GM23338 (cell line): ENCODE measurements at regions not wholly inside any gene's neighbourhood (a gene's known extent, or its start where the extent isn't known, plus 50 kb on each side); places are given as distances from the start of the nearest gene placed in this dataset.

Experiments used
- ATAC-seq: fragments of 200-7000 bp; cut with Tn5 transposase; 3 replicates; pipeline ENCODE4 v1.9.1; 2020
- DNase-seq: peaks from one replicate; pipeline ENCODE4 v3.0.0-alpha.2; 2015; ENCODE audit warnings: low spot score
- H2AFZ ChIP-seq: fragments of 200-600 bp; sonication (generic); 2 replicates; pipeline ENCODE4 v1.8.0; 2016; ENCODE audit warnings: antibody characterized with exemption, mild to moderate bottlenecking, moderate library complexity
- H3F3A ChIP-seq: fragments of 200-600 bp; sonication (generic); replicated peaks from 2 replicates; pipeline ENCODE4 v1.8.0; 2017; ENCODE audit warnings: antibody characterized with exemption, mixed run types, low read depth
- H3K27ac ChIP-seq: fragments of 200-600 bp; sonication (generic); 2 replicates; pipeline ENCODE4 v1.6.1; 2016; ENCODE audit warnings: low read depth
- H3K27me3 ChIP-seq: fragments of 200-600 bp; sonication (generic); 2 replicates; pipeline ENCODE4 v1.8.0; 2016; ENCODE audit warnings: mild to moderate bottlenecking, mixed run types, moderate library complexity; ENCODE audit not compliant: insufficient read depth
- H3K36me3 ChIP-seq: fragments of 200-600 bp; sonication (generic); 2 replicates; pipeline ENCODE4 v1.8.0; 2016; ENCODE audit warnings: mild to moderate bottlenecking; ENCODE audit not compliant: insufficient read depth
- H3K4me1 ChIP-seq: fragments of 200-600 bp; sonication (generic); 2 replicates; pipeline ENCODE4 v1.8.0; 2016; ENCODE audit warnings: mild to moderate bottlenecking, moderate library complexity; ENCODE audit not compliant: insufficient read depth
- H3K4me2 ChIP-seq: fragments of 200-600 bp; sonication (generic); 2 replicates; pipeline ENCODE4 v1.7.1; 2017; ENCODE audit warnings: mixed run types
- H3K4me3 ChIP-seq: fragments of 200-600 bp; sonication (generic); 2 replicates; pipeline ENCODE4 v1.6.1; 2016; ENCODE audit warnings: mixed run types
- H3K79me2 ChIP-seq: fragments of 200-600 bp; sonication (generic); replicated peaks from 2 replicates; pipeline ENCODE4 v1.8.0; 2017; ENCODE audit warnings: mild to moderate bottlenecking; ENCODE audit not compliant: insufficient read depth
- H3K9me2 ChIP-seq: fragments of 200-600 bp; sonication (generic); 2 replicates; pipeline ENCODE4 v1.8.0; 2017; ENCODE audit not compliant: insufficient read depth
- H4K20me1 ChIP-seq: fragments of 200-600 bp; sonication (generic); replicated peaks from 2 replicates; pipeline ENCODE4 v1.8.0; 2017; ENCODE audit warnings: mild to moderate bottlenecking; ENCODE audit not compliant: insufficient read depth
- H3K27ac Mint-ChIP-seq: 2 replicates; pipeline ENCODE4 v1.8.0; 2020; ENCODE audit warnings: inconsistent platforms, mild to moderate bottlenecking, moderate library complexity, mixed read lengths
- H3K27me3 Mint-ChIP-seq: 3 replicates; pipeline ENCODE4 v1.8.0; 2022; ENCODE audit warnings: low read depth, mild to moderate bottlenecking, moderate library complexity, mixed read lengths, inconsistent platforms; ENCODE audit not compliant: insufficient read depth, poor library complexity
- H3K36me3 Mint-ChIP-seq: 3 replicates; pipeline ENCODE4 v1.8.0; 2021; ENCODE audit warnings: low read depth, mild to moderate bottlenecking, inconsistent platforms, moderate library complexity, mixed read lengths
- H3K4me1 Mint-ChIP-seq: 3 replicates; pipeline ENCODE4 v1.8.0; 2020; ENCODE audit warnings: mild to moderate bottlenecking, inconsistent platforms, mixed read lengths
- H3K4me3 Mint-ChIP-seq: 3 replicates; pipeline ENCODE4 v1.8.0; 2021; ENCODE audit warnings: moderate library complexity, mild to moderate bottlenecking, inconsistent platforms, mixed read lengths
- H3K9me3 Mint-ChIP-seq: 3 replicates; pipeline ENCODE4 v1.8.0; 2020; ENCODE audit warnings: moderate library complexity, mild to moderate bottlenecking, inconsistent platforms, mixed read lengths
- CREB1 ChIP-seq: fragments of 250-450 bp; sonication (Bioruptor Pico); IDR thresholded peaks from 2 replicates; pipeline ENCODE4 v1.5.0; 2020; ENCODE audit warnings: low read depth, mild to moderate bottlenecking, moderate library complexity
- ETS1 ChIP-seq: IDR thresholded peaks from 2 replicates; pipeline ENCODE4 v1.6.1; 2016; ENCODE audit warnings: antibody characterized with exemption
- EZH2 ChIP-seq: fragments of 200-600 bp; sonication (generic); IDR thresholded peaks from one replicate; pipeline ENCODE4 v1.8.0; 2017; ENCODE audit warnings: antibody characterized with exemption, mild to moderate bottlenecking, low read depth; ENCODE audit not compliant: unreplicated experiment
- EZH2phosphoT487 ChIP-seq: fragments of 200-600 bp; sonication (generic); IDR thresholded peaks from one replicate; pipeline ENCODE4 v1.8.1; 2018; ENCODE audit warnings: antibody characterized with exemption; ENCODE audit not compliant: unreplicated experiment
- JUNB ChIP-seq: IDR thresholded peaks from one replicate; pipeline ENCODE4 v1.6.1; 2016; ENCODE audit warnings: antibody characterized with exemption; ENCODE audit not compliant: unreplicated experiment
- NANOG ChIP-seq: IDR thresholded peaks from 2 replicates; pipeline ENCODE4 v1.6.1; 2016; ENCODE audit warnings: antibody characterized with exemption, borderline replicate concordance
- POLR2AphosphoS5 ChIP-seq: IDR thresholded peaks from 2 replicates; pipeline ENCODE4 v1.6.1; 2016; ENCODE audit warnings: antibody characterized with exemption, low read depth
- STAT1 ChIP-seq: IDR thresholded peaks from one replicate; pipeline ENCODE4 v1.6.1; 2016; ENCODE audit warnings: antibody characterized with exemption; ENCODE audit not compliant: unreplicated experiment
- ZNF114 ChIP-seq: fragments of 250-450 bp; sonication (Bioruptor Pico); IDR thresholded peaks from 2 replicates; pipeline ENCODE4 v1.5.0; 2020; ENCODE audit warnings: mild to moderate bottlenecking, moderate library complexity
- ZNF331 ChIP-seq: fragments of 250-450 bp; sonication (Bioruptor Pico); IDR thresholded peaks from 2 replicates; pipeline ENCODE4 v1.5.0; 2020; ENCODE audit warnings: low read depth, mild to moderate bottlenecking, moderate library complexity
- TF ChIP-seq, protein P1 (sequence below), 2 experiments: fragments of 200-600 bp in 1 of 2; sonication (generic) in 1 of 2; conservative IDR thresholded peaks; 2 replicates each; pipeline versions ENCODE4 v1.5.1 to v1.6.1; 2016 to 2017; ENCODE audit warnings: antibody characterized with exemption in 2 of 2, low read depth in 2 of 2, mild to moderate bottlenecking in 2 of 2, moderate library complexity in 1 of 2
- TF ChIP-seq, protein P2 (sequence below): IDR thresholded peaks from one replicate; pipeline ENCODE4 v1.6.1; 2018; ENCODE audit warnings: antibody characterized with exemption; ENCODE audit not compliant: unreplicated experiment
- TF ChIP-seq, protein P3 (sequence below): fragments of 250-450 bp; sonication (Bioruptor Pico); IDR thresholded peaks from 2 replicates; pipeline ENCODE4 v1.5.0; 2020; ENCODE audit warnings: mild to moderate bottlenecking, moderate library complexity

DNA sequence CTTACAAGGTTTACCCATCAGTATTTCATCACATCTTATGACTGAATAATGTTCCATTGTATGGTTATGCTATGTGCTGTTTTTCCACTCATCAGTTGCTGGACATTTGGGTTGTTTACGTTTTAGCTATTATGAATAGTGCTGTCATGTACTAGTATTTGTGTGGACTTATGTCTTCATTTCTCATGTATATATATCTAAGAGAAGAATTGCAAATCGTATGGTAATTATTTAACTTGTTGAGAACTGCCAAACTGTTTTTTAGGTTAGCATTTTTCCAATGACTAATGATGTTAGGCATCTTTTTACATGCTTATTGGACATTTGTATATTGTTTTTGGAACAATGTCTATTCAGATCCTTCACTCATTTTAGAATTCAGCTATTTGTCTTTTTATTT lies 368.3 kb downstream of the LMO7 start:
- Histone ChIP-seq H3F3A (no peaks in the 10 kb centered on the region), H4K20me1 (no peaks in the 10 kb centered on the region), H3K79me2 (no peaks in the 10 kb centered on the region), H3K4me1 (no peaks in the 10 kb centered on the region), H3K27me3 (no peaks in the 10 kb centered on the region), H3K4me3 (no peak overlapping the region), H3K27ac (no peak overlapping the region), H3K36me3 (no peaks in the 10 kb centered on the region), H3K4me2 (no peak overlapping the region), H2AFZ (no peak overlapping the region), H3K9me2 (no peaks in the 10 kb centered on the region)
- no peaks in the 10 kb centered on the region for H3K36me3 Mint-ChIP-seq
- DNase-seq (no peak), ATAC-seq (no peak)
- H3K9me3 Mint-ChIP-seq, result no peaks in the 10 kb centered on the region
- no peaks in the 10 kb centered on the region for H3K27me3 Mint-ChIP-seq
- H3K4me3 Mint-ChIP-seq, result no peak overlapping the region
- TF ChIP-seq EZH2phosphoT487 (no peak), STAT1 (no peak), POLR2AphosphoS5 (no peak), ETS1 (no peak), CREB1 (no peak), EZH2 (no peak), JUNB (no peak), ZNF331 (CRISPR knock-in tag) (no peak), NANOG (no peak), ZNF114 (CRISPR knock-in tag) (no peak)
- TF ChIP-seq, protein P1, sequence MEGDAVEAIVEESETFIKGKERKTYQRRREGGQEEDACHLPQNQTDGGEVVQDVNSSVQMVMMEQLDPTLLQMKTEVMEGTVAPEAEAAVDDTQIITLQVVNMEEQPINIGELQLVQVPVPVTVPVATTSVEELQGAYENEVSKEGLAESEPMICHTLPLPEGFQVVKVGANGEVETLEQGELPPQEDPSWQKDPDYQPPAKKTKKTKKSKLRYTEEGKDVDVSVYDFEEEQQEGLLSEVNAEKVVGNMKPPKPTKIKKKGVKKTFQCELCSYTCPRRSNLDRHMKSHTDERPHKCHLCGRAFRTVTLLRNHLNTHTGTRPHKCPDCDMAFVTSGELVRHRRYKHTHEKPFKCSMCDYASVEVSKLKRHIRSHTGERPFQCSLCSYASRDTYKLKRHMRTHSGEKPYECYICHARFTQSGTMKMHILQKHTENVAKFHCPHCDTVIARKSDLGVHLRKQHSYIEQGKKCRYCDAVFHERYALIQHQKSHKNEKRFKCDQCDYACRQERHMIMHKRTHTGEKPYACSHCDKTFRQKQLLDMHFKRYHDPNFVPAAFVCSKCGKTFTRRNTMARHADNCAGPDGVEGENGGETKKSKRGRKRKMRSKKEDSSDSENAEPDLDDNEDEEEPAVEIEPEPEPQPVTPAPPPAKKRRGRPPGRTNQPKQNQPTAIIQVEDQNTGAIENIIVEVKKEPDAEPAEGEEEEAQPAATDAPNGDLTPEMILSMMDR (conservative IDR thresholded peaks at IDR 0.05; ENCODE audit: low read depth in 2 of 2), result no peak
- TF ChIP-seq, protein P2, sequence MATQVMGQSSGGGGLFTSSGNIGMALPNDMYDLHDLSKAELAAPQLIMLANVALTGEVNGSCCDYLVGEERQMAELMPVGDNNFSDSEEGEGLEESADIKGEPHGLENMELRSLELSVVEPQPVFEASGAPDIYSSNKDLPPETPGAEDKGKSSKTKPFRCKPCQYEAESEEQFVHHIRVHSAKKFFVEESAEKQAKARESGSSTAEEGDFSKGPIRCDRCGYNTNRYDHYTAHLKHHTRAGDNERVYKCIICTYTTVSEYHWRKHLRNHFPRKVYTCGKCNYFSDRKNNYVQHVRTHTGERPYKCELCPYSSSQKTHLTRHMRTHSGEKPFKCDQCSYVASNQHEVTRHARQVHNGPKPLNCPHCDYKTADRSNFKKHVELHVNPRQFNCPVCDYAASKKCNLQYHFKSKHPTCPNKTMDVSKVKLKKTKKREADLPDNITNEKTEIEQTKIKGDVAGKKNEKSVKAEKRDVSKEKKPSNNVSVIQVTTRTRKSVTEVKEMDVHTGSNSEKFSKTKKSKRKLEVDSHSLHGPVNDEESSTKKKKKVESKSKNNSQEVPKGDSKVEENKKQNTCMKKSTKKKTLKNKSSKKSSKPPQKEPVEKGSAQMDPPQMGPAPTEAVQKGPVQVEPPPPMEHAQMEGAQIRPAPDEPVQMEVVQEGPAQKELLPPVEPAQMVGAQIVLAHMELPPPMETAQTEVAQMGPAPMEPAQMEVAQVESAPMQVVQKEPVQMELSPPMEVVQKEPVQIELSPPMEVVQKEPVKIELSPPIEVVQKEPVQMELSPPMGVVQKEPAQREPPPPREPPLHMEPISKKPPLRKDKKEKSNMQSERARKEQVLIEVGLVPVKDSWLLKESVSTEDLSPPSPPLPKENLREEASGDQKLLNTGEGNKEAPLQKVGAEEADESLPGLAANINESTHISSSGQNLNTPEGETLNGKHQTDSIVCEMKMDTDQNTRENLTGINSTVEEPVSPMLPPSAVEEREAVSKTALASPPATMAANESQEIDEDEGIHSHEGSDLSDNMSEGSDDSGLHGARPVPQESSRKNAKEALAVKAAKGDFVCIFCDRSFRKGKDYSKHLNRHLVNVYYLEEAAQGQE, result no peak
- TF ChIP-seq, protein P3, sequence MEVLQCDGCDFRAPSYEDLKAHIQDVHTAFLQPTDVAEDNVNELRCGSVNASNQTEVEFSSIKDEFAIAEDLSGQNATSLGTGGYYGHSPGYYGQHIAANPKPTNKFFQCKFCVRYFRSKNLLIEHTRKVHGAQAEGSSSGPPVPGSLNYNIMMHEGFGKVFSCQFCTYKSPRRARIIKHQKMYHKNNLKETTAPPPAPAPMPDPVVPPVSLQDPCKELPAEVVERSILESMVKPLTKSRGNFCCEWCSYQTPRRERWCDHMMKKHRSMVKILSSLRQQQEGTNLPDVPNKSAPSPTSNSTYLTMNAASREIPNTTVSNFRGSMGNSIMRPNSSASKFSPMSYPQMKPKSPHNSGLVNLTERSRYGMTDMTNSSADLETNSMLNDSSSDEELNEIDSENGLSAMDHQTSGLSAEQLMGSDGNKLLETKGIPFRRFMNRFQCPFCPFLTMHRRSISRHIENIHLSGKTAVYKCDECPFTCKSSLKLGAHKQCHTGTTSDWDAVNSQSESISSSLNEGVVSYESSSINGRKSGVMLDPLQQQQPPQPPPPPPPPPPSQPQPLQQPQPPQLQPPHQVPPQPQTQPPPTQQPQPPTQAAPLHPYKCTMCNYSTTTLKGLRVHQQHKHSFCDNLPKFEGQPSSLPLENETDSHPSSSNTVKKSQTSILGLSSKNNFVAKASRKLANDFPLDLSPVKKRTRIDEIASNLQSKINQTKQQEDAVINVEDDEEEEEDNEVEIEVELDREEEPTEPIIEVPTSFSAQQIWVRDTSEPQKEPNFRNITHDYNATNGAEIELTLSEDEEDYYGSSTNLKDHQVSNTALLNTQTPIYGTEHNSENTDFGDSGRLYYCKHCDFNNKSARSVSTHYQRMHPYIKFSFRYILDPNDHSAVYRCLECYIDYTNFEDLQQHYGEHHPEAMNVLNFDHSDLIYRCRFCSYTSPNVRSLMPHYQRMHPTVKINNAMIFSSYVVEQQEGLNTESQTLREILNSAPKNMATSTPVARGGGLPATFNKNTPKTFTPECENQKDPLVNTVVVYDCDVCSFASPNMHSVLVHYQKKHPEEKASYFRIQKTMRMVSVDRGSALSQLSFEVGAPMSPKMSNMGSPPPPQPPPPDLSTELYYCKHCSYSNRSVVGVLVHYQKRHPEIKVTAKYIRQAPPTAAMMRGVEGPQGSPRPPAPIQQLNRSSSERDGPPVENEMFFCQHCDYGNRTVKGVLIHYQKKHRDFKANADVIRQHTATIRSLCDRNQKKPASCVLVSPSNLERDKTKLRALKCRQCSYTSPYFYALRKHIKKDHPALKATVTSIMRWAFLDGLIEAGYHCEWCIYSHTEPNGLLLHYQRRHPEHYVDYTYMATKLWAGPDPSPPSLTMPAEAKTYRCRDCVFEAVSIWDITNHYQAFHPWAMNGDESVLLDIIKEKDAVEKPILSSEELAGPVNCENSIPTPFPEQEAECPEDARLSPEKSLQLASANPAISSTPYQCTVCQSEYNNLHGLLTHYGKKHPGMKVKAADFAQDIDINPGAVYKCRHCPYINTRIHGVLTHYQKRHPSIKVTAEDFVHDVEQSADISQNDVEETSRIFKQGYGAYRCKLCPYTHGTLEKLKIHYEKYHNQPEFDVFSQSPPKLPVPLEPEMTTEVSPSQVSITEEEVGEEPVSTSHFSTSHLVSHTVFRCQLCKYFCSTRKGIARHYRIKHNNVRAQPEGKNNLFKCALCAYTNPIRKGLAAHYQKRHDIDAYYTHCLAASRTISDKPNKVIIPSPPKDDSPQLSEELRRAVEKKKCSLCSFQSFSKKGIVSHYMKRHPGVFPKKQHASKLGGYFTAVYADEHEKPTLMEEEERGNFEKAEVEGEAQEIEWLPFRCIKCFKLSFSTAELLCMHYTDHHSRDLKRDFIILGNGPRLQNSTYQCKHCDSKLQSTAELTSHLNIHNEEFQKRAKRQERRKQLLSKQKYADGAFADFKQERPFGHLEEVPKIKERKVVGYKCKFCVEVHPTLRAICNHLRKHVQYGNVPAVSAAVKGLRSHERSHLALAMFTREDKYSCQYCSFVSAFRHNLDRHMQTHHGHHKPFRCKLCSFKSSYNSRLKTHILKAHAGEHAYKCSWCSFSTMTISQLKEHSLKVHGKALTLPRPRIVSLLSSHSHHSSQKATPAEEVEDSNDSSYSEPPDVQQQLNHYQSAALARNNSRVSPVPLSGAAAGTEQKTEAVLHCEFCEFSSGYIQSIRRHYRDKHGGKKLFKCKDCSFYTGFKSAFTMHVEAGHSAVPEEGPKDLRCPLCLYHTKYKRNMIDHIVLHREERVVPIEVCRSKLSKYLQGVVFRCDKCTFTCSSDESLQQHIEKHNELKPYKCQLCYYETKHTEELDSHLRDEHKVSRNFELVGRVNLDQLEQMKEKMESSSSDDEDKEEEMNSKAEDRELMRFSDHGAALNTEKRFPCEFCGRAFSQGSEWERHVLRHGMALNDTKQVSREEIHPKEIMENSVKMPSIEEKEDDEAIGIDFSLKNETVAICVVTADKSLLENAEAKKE, result no peak
- no peaks in the 10 kb centered on the region for H3K4me1 Mint-ChIP-seq
- H3K27ac Mint-ChIP-seq, result no peak overlapping the region
